Stomach (tissue), 8 donors: ENCODE measurements at regions not wholly inside any gene's neighbourhood (a gene's known extent, or its start where the extent isn't known, plus 50 kb on each side); places are given as distances from the start of the nearest gene placed in this dataset.
A peak's percentile ranks its signal among the peaks of the same experiment; 100 is the strongest.

Experiments
- DNase-seq, 2 donors: peaks; one replicate each; pipeline versions ENCODE4 v3.0.0 to v3.0.0-alpha.2; 2013 to 2019
- H3K27ac ChIP-seq, 5 donors: fragments of 200-600 bp in 4 of 5; sonication (generic) in 4 of 5; one replicate each; pipeline ENCODE4 v1.5.1; 2013 to 2019; ENCODE audit warnings: mild to moderate bottlenecking in 1 of 5, moderate library complexity in 1 of 5
- H3K27me3 ChIP-seq, 3 donors: fragments of 200-600 bp; sonication (generic); one replicate each; pipeline ENCODE4 v1.5.1; 2017 to 2019; ENCODE audit warnings: mixed run types in 1 of 3
- H3K36me3 ChIP-seq, 4 donors: fragments of 200-600 bp; sonication (generic); 1 replicate in 3 of 4; 2 replicates in 1 of 4; pipeline ENCODE4 v1.5.1; 2016 to 2019
- H3K4me1 ChIP-seq, 4 donors: fragments of 200-600 bp; sonication (generic); one replicate each; pipeline ENCODE4 v1.5.1; 2016 to 2019
- H3K4me3 ChIP-seq, 4 donors: fragments of 200-600 bp; sonication (generic) in 3 of 4; one replicate each; pipeline ENCODE4 v1.5.1; 2016 to 2019; ENCODE audit warnings: mild to moderate bottlenecking in 1 of 4
- H3K9me3 ChIP-seq, 4 donors: fragments of 200-600 bp; sonication (generic); one replicate each; pipeline ENCODE4 v1.5.1; 2016 to 2019
- EP300 ChIP-seq: sonication (generic); formaldehyde crosslinking; IDR thresholded peaks from one replicate; pipeline ENCODE4 v1.6.1; 2017; ENCODE audit warnings: antibody characterized with exemption
- POLR2A ChIP-seq, 4 donors: fragments of 450-650 bp; IDR thresholded peaks; one replicate each; pipeline ENCODE4 v1.6.1; 2016; ENCODE audit warnings: antibody characterized with exemption in 4 of 4, control low read depth in 2 of 4, mild to moderate bottlenecking in 1 of 4, moderate library complexity in 1 of 4
- POLR2AphosphoS5 ChIP-seq, 3 donors: sonication (generic); formaldehyde crosslinking; IDR thresholded peaks; one replicate each; pipeline ENCODE4 v1.6.1; 2016; ENCODE audit warnings: antibody characterized with exemption in 3 of 3
- WGBS, 5 donors: extraction: QIAGEN DNeasy Blood & Tissue Kit in 3 of 5; methylation state at CpG; one replicate each; pipeline versions ENCODE4 v1.1.5 to v1.1.7; 2013 to 2018; 5-methylcytosine and 5-hydroxymethylcytosine counted together
- intact Hi-C: fragments of 100-400 bp; cut with DNase I; formaldehyde crosslinking; loops from one replicate; pipeline ENCODE4 v1.15.1; 2023; ENCODE audit warnings: low total_unique reads
- TF ChIP-seq, protein P1 (sequence below), 7 experiments: fragments of 450-650 bp in 4 of 7; fragments of 200-600 bp in 3 of 7; sonication (generic) in 3 of 7; IDR thresholded peaks; one replicate each; pipeline ENCODE4 v1.5.1; 2016 to 2019; ENCODE audit warnings: antibody characterized with exemption in 7 of 7, control low read depth in 2 of 7, mild to moderate bottlenecking in 1 of 7
- donor health status: healthy with polysubstance abuse.
- donor health status: Bipolar disorder and iron deficiency.
- donor health status: healthy.

- Histone ChIP-seq H3K9me3 (no peaks in the 10 kb centered on the region), H3K36me3 (no peaks in the 10 kb centered on the region), H3K4me3 (no peak overlapping the region), H3K4me1 (no peaks in the 10 kb centered on the region), H3K27me3 (peaks cover 0 to 78% (median 6%) of the 10 kb centered on the region in 3 donors), H3K27ac (no peak overlapping the region)
- peak in 1 of 2 donors; percentile 22 for DNase-seq
- 84 to 89% (median 87%) methylated on average over 6 of the region's 6 CpGs for WGBS, 5 donors
- TF ChIP-seq EP300 (no peak), POLR2A (IDR thresholded peaks at IDR 0.05) (no peak), POLR2AphosphoS5 (IDR thresholded peaks at IDR 0.05) (no peak)
- TF ChIP-seq, protein P1, sequence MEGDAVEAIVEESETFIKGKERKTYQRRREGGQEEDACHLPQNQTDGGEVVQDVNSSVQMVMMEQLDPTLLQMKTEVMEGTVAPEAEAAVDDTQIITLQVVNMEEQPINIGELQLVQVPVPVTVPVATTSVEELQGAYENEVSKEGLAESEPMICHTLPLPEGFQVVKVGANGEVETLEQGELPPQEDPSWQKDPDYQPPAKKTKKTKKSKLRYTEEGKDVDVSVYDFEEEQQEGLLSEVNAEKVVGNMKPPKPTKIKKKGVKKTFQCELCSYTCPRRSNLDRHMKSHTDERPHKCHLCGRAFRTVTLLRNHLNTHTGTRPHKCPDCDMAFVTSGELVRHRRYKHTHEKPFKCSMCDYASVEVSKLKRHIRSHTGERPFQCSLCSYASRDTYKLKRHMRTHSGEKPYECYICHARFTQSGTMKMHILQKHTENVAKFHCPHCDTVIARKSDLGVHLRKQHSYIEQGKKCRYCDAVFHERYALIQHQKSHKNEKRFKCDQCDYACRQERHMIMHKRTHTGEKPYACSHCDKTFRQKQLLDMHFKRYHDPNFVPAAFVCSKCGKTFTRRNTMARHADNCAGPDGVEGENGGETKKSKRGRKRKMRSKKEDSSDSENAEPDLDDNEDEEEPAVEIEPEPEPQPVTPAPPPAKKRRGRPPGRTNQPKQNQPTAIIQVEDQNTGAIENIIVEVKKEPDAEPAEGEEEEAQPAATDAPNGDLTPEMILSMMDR (IDR thresholded peaks at IDR 0.05): no peak
- intact Hi-C loops: no loop called here
These were observed 122.3 kb upstream of the PRR20G start for GRCh38 chr3:127410137-127410488.

GRCh38 chr3:127409421-127410136, 121.7 kb upstream of the PRR20G start:
- WGBS, 5 donors: 64 to 83% (median 82%) methylated on average over 9 of the region's 9 CpGs
- Histone ChIP-seq H3K9me3 (no peaks in the 10 kb centered on the region), H3K36me3 (no peaks in the 10 kb centered on the region), H3K4me3 (no peak overlapping the region), H3K4me1 (no peaks in the 10 kb centered on the region), H3K27me3 (peaks cover 0 to 78% (median 6%) of the 10 kb centered on the region in 3 donors), H3K27ac (no peak overlapping the region)
- intact Hi-C loops: no loop called here
- TF ChIP-seq, protein P1 (IDR thresholded peaks at IDR 0.05): no peak
- TF ChIP-seq POLR2AphosphoS5 (IDR thresholded peaks at IDR 0.05): no peak
- no peak for TF ChIP-seq EP300
- TF ChIP-seq POLR2A (IDR thresholded peaks at IDR 0.05): no peak
- DNase-seq: peak in 1 of 2 donors; percentile 19

- no peak for TF ChIP-seq POLR2AphosphoS5 (IDR thresholded peaks at IDR 0.05)
- no peak for TF ChIP-seq EP300
- no peak for TF ChIP-seq POLR2A (IDR thresholded peaks at IDR 0.05)
- TF ChIP-seq, protein P1 (IDR thresholded peaks at IDR 0.05): no peak
- Histone ChIP-seq H3K4me1 (no peaks in the 10 kb centered on the region), H3K4me3 (no peak overlapping the region), H3K27me3 (peaks cover 0 to 74% (median 2%) of the 10 kb centered on the region in 3 donors), H3K36me3 (no peaks in the 10 kb centered on the region), H3K27ac (no peak overlapping the region), H3K9me3 (no peaks in the 10 kb centered on the region)
- 56 to 66% (median 64%) methylated on average over 13 to 14 of the region's 14 CpGs for WGBS, 5 donors
- intact Hi-C loops: no loop called here
- peak in 1 of 2 donors; percentile 22 for DNase-seq
These were observed 121.0 kb upstream of the PRR20G start for GRCh38 chr3:127408684-127409420.

DNA sequence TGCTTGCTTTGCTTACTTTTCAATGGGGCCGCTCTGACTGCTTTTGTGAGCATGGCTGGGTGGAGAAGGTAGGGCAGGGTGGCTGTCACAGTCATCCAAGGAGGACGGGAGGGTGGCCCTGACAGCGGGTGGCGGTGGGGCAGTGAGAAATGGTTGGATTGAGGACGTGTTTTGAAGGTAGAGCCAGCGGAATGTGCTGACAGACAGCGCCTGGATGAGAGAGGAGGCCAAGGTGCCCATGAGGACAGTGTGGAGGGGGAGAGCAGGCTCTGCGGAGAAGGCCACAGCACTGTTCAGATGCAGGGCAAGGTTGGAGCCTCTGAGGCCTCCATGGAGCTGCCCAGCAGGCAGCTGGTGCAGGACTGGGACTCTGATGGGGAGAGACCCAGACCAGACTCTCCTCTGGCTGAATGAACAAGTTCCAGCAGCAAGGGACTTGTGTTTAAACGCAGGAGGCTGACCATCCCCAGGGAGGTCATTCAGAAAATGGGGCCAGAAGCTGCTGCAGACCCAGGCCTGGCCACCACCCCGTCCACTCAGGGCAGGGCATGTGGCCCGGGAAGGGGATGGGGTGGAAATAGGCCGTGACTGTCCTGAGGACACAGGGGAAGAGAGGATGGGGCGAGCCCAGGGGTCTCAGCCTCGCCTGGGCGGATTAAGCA, 120.3 kb upstream of the PRR20G start:
- peak in 1 of 2 donors; percentile 9 for DNase-seq
- Histone ChIP-seq H3K9me3 (no peaks in the 10 kb centered on the region), H3K4me3 (no peak overlapping the region), H3K36me3 (no peaks in the 10 kb centered on the region), H3K27me3 (peaks cover 0 to 67% (median 0%) of the 10 kb centered on the region in 3 donors), H3K27ac (no peak overlapping the region), H3K4me1 (no peaks in the 10 kb centered on the region)
- WGBS, 5 donors: 79 to 84% (median 79%) methylated on average over 12 to 15 of the region's 15 CpGs
- TF ChIP-seq POLR2A (IDR thresholded peaks at IDR 0.05): no peak
- TF ChIP-seq, protein P1 (IDR thresholded peaks at IDR 0.05): no peak
- no peak for TF ChIP-seq POLR2AphosphoS5 (IDR thresholded peaks at IDR 0.05)
- TF ChIP-seq EP300: no peak
- intact Hi-C loops: no loop called here
